ENCODE measurements at regions not wholly inside any gene's neighbourhood (a gene's known extent, or its start where the extent isn't known, plus 50 kb on each side); places are given as distances from the start of the nearest gene placed in this dataset.

DNA sequence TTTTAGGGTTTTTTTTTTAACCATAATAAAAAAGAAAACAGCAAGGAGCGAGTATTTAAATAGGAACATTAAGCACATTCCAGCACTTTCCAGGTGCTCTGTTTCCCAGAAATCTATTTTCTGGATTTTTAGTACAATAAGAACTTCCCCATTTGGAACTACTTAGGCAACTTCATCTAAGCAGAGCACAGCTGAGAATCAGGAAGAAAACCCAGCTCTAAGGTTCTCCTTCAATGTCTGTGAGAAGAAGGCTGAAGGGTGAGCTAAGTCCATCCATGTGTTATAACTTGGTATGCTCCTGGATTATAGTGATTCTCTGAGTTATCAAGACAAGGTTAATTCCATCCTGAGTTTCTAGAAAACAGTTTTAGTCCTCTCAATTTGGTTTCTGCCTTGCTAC is 181.9 kb downstream of the CYP26A1 start:
- TF ChIP-seq CTCF (IDR thresholded peaks at IDR 0.05; ENCODE audit: borderline replicate concordance, extremely low read depth, insufficient read depth) = no peak
- Histone ChIP-seq H3K36me3 (ENCODE audit: control insufficient read depth in 2 of 3, insufficient read depth in 3 of 3, low read length in 3 of 3) (no peaks in the 10 kb centered on the region), H3K4me1 (ENCODE audit: control insufficient read depth in 2 of 3, insufficient read depth in 2 of 3, low read depth in 1 of 3, low read length in 3 of 3) (no peaks in the 10 kb centered on the region), H3K9me3 (ENCODE audit: control insufficient read depth in 2 of 3, insufficient read depth in 1 of 3, low read length in 3 of 3) (no peaks in the 10 kb centered on the region), H3K27ac (ENCODE audit: low read depth in 2 of 2, low read length in 2 of 2) (no peak overlapping the region), H3K27me3 (ENCODE audit: control insufficient read depth, insufficient read depth, low read length) (no peaks in the 10 kb centered on the region), H3K4me3 (ENCODE audit: low read length in 3 of 3) (no peak overlapping the region), H3K9ac (ENCODE audit: low read length in 3 of 3) (no peak overlapping the region)
- intact Hi-C loops (cut with DNase I) = no loop called here
- DNase-seq (no peak), FAIRE-seq (no peak)

Measured in kidney (tissue), 13 donors.